SH-SY5Y (cell line): ENCODE measurements at regions not wholly inside any gene's neighbourhood (a gene's known extent, or its start where the extent isn't known, plus 50 kb on each side); places are given as distances from the start of the nearest gene placed in this dataset.

Source experiments
- GATA2 ChIP-seq: IDR thresholded peaks from 2 replicates; pipeline ENCODE4 v1.6.1; 2011; ENCODE audit warnings: mild to moderate bottlenecking, low read depth, low read length
- GATA3 ChIP-seq: IDR thresholded peaks from 2 replicates; pipeline ENCODE4 v1.6.1; 2011; ENCODE audit warnings: low read depth, mild to moderate bottlenecking, low read length, moderate library complexity

DNA sequence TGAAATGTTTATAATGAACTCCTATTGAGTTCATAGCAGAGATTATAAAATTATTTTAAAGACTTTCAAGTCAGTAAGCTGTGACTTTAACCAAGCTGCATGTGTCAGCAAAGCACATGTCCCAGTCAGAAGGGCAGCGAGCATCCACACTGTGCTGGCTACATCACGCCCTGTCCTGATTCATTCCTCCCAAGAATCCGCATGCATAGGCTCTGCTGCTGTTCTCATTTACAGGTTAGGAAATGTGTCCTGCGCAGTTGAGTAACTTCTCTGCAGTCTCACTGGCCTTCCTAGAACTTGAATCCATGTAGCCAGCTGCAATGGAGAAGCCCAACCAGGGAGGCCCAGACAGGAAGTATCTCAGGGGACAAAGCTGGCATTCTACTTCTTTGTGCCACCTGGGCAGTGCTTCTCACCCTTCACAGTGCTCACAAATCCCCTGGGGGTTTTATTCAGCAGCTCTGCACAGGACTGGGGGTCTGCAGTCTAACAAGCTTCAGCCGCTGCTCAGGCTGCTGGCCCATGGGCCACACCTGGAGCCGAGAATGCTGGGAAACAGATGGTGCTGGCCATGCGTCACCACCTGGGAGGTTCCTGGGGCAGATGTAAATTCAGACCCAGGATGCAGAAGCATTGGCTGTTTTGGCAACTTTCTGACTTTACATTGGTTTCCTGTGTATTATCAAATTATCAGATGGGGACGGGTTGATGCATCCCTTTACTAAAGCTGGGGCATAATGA lies 192.8 kb upstream of the GDF10 start:
- no peak for TF ChIP-seq GATA2
- no peak for TF ChIP-seq GATA3

GRCh38 chr10:47109906-47110305 lies 190.1 kb upstream of the GDF10 start:
- TF ChIP-seq GATA3 (no peak), GATA2 (no peak)

GRCh38 chr10:47111329-47111862 lies 188.6 kb upstream of the GDF10 start:
- TF ChIP-seq GATA2 (no peak), GATA3 (no peak)

DNA sequence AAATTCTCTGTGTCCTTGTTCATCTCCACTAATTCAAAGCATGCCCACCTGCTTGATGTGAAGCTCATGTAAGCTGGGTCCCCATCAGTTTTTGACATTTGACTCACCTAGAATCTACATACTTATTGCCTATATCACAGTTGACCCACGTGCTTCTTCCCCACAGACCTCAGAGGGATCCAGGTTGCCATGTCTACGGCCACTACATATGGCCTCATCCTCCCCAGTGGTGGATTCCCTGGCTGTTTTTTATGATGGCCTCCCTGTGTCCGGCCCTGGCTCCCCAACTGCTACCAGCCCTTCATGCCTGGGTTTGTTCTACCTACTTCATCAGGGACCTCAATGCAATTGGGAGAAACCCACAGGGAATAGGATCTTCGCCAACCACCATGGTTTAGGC lies 187.4 kb upstream of the GDF10 start:
- no peak for TF ChIP-seq GATA3
- TF ChIP-seq GATA2, result no peak

DNA sequence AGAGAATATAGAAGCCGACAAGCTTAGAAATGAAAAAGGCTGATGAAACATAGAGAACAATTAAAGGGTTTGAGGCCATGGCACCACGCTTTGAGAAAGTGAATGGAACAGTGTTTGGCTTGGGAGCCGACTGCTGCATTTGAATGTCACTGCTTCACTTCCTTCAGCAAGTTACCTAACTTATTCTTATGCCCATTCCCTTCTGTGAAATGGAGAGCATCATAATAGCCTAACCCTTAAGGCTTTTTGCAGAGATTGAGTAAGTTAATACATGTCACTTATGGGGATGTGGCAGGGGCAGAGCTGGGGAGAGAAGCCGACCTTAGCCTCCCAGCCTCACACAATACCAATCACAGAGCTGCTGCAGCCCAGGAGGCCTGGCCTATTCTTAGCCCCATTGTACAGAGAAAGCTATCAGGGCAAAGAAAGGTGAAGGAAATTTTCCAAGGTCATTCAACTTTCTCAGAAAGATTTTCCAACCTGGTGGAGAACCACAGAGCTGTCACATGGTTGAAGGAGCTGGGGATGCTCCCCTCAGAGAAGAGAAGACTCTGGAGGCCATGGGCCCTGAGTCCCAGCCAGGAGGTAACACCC lies 186.0 kb upstream of the GDF10 start:
- TF ChIP-seq GATA3 (no peak), GATA2 (no peak)

DNA sequence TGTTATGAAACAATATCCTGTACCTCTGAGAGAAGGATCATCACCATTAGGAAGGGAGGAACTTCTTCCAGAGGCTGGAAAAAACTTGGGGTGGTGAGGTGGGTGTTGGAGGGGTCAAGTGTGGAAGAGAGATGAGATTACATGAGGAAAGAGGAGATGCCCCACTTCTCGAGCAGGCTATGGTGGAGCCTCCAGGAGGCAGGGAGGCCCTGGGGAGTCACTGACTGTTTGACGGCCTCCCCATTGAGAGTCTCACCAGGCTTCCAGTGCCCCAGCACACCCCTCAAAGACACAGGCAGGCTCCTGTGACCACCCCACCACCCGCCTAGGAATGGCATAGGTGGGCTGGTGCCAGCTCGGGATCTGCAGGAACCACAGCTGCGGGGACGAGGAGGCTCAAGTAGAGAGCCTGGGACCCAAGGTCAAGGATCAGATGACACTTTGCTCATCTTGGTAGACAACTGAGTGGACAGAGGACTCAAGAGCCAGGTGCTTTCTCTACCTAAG lies 185.3 kb upstream of the GDF10 start:
- no peak for TF ChIP-seq GATA2
- TF ChIP-seq GATA3, result no peak

DNA sequence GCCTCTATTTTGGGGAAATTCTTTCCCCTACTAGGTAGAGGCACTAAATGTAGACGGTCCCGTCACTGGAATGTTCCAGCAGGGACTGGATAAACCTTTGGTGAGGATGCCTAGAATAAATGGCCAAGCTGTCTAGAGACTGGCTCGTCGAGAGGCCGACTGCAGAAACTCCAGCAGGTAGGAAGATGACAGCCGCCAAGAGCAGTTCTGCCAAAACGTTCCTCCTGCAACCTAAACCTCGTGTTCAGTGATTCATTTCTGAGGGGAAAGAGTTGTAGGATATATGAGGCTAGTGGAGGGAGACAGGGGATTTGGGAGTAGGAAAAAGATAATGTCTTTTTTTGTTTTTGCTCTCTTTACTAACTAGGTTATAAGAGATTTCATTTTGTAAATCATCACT lies 184.7 kb upstream of the GDF10 start:
- no peak for TF ChIP-seq GATA2
- no peak for TF ChIP-seq GATA3

GRCh38 chr10:47116445-47116844 lies 183.6 kb upstream of the GDF10 start:
- TF ChIP-seq GATA3 (no peak), GATA2 (no peak)

DNA sequence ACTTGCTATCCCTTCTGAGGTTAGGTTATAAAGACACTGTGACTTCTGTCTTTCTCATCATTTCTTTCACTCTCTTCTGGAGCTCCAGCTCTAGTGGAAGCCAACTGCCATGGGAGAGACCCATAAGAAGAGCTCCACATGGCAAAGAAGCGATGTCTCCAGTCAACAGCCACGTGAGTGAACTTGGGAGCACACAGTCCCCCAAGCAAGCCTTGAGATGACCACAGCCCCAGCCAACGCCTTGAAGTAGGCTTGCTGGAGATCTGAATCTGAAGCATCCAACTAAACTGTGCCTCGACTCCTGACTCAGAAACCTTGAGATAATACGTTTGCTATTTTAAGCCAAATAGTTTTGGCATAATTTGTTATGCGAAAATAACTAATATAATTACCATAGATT lies 181.7 kb upstream of the GDF10 start:
- TF ChIP-seq GATA3 (no peak), GATA2 (no peak)

GRCh38 chr10:47121336-47121735 lies 178.7 kb upstream of the GDF10 start:
- no peak for TF ChIP-seq GATA2
- no peak for TF ChIP-seq GATA3

DNA sequence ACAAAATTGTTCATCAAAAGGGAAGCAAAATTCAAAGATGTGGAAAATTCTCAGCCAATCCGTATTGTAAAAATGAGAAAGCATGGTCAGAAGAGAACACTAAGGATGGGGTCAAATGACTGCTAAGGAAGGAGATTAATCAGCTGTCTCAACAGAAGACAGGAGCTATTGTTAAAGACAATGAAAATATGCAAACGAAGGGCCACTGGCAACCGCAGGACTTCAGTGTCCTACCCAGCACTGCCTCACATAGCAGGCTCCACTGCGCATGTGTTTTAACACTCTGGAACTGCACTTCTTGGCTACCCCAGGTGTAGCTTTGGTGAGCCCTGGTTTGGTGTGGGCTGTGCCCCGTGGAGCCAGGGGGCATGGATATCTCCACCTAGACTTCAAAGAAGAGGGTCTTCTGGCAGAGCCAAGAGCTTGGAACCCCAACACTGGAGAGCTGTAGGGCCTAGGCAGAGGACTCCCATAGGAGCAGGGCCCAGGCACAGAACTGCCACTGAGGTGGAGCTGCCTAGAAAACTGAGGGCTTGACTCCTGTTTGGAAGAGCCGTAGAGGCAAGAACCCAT lies 176.2 kb upstream of the GDF10 start:
- no peak for TF ChIP-seq GATA2
- no peak for TF ChIP-seq GATA3

DNA sequence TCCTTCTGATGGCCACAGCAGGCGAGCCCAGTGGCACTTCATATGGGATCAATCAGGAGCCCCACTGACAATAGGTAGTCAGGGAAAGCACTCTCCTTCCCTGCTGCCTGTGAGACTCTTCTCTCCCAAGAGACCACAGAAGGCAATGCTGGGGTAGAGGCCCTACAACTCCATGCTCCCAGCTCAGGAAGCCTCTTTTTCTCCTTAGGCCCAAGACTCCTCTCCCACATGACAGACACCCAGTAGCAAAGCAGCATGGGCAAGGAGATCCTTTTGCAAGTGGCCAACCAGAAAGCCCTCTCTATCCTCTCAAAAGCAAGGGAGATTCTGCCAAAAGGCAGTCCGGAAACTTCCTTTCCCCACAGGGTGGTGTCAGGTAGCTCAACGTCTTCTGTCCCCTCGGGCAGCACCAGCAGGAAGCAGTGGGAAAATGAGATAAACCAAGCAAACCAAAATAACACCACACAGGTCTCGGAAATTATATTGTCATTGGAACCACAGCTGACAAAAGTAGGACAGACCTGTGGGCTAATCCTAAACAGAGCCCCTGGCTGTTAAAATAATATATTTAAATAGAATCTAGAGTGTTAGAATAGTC lies 172.7 kb upstream of the GDF10 start:
- TF ChIP-seq GATA2 (no peak), GATA3 (no peak)

GRCh38 chr10:47130491-47130890 lies 169.5 kb upstream of the GDF10 start:
- TF ChIP-seq GATA2 (no peak), GATA3 (no peak)

DNA sequence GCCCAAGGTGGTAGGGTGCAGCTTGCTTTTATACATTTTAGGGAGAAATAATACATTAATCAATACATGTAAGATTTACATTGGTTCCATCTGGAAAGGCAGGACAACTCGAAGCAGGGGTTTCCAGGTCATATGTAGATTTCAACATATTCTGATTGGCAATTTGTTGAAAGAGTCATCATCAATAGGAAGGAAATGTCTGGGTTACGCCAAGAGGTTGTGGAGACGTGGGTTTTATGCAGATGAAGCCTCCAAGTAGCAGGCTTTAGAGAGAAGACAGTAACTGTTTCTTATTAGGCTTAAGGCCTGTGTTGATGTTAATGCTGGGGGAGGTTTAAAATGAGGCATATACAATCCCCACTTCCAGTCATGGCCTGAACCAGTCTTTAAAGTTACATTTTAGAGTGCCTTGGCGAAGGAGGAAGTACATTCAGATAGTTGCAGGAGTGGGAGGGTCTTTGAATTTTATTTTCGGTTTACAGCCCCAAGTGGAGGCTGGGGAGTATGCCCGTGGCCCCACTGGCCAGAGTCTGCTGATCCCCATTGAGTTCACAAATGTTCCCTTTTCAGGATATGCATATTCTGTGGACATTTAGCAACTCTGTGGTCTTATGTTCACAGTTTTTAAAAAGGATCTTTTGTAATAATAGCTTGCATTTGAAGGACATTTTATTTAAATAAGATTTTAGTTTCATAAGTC lies 166.0 kb upstream of the GDF10 start:
- no peak for TF ChIP-seq GATA3
- TF ChIP-seq GATA2, result no peak
